Loucy (cell line): ENCODE measurements at regions not wholly inside any gene's neighbourhood (a gene's known extent, or its start where the extent isn't known, plus 50 kb on each side); places are given as distances from the start of the nearest gene placed in this dataset.

ENCODE experiments used
- H2AFZ ChIP-seq: fragments of 200-600 bp; sonication (generic); 2 replicates; pipeline ENCODE4 v1.6.0; 2016; ENCODE audit warnings: antibody characterized with exemption, mild to moderate bottlenecking, low read length, moderate library complexity
- H3F3A ChIP-seq: fragments of 200-600 bp; 2 replicates; pipeline ENCODE4 v1.6.0; 2016; ENCODE audit warnings: antibody characterized with exemption, low read depth, mild to moderate bottlenecking
- H3K27me3 ChIP-seq: fragments of 200-600 bp; sonication (generic); 2 replicates; pipeline ENCODE4 v1.6.1; 2014; ENCODE audit warnings: low read length, mild to moderate bottlenecking; ENCODE audit not compliant: insufficient read depth, poor library complexity, severe bottlenecking
- H3K36me3 ChIP-seq: fragments of 200-600 bp; sonication (generic); 2 replicates; pipeline ENCODE4 v1.6.1; 2016; ENCODE audit warnings: low read length; ENCODE audit not compliant: insufficient read depth
- H3K4me1 ChIP-seq: fragments of 200-600 bp; sonication (generic); 2 replicates; pipeline ENCODE4 v1.5.1; 2014; ENCODE audit warnings: low read length, mild to moderate bottlenecking; ENCODE audit not compliant: insufficient read depth, poor library complexity, severe bottlenecking
- H3K4me2 ChIP-seq: fragments of 200-600 bp; sonication (generic); 2 replicates; pipeline ENCODE4 v1.6.0; 2014; ENCODE audit warnings: antibody characterized with exemption, low read length, low read depth, mild to moderate bottlenecking; ENCODE audit not compliant: poor library complexity, severe bottlenecking
- H3K4me3 ChIP-seq: fragments of 200-600 bp; sonication (generic); 2 replicates; pipeline ENCODE4 v1.5.1; 2014; ENCODE audit warnings: low read length, mild to moderate bottlenecking, mixed read lengths; ENCODE audit not compliant: poor library complexity, severe bottlenecking
- H3K79me2 ChIP-seq: fragments of 200-600 bp; sonication (generic); 2 replicates; pipeline ENCODE4 v1.6.1; 2014; ENCODE audit warnings: low read length; ENCODE audit not compliant: insufficient read depth
- H3K9ac ChIP-seq: fragments of 200-600 bp; sonication (generic); 2 replicates; pipeline ENCODE4 v1.6.0; 2014; ENCODE audit warnings: mild to moderate bottlenecking, low read depth, low read length, moderate library complexity; ENCODE audit not compliant: poor library complexity, severe bottlenecking
- H3K9me2 ChIP-seq: fragments of 200-600 bp; sonication (generic); replicated peaks from 2 replicates; pipeline ENCODE4 v1.6.1; 2016; ENCODE audit warnings: low read depth, low read length, mixed read lengths
- H3K9me3 ChIP-seq: fragments of 200-600 bp; sonication (generic); 2 replicates; pipeline ENCODE4 v1.6.1; 2014; ENCODE audit warnings: mild to moderate bottlenecking, antibody characterized with exemption, low read length, low read depth; ENCODE audit not compliant: insufficient read depth
- H4K20me1 ChIP-seq: fragments of 200-600 bp; sonication (generic); 2 replicates; pipeline ENCODE4 v1.6.0; 2014; ENCODE audit warnings: antibody characterized with exemption, low read length, mild to moderate bottlenecking; ENCODE audit not compliant: insufficient read depth, poor library complexity, severe bottlenecking
- CTCF ChIP-seq: fragments of 200-600 bp; sonication (generic); conservative IDR thresholded peaks from 2 replicates; pipeline ENCODE4 v1.5.1; 2014; ENCODE audit warnings: mild to moderate bottlenecking, antibody characterized with exemption, low read length
- EZH2phosphoT487 ChIP-seq: fragments of 200-600 bp; IDR thresholded peaks from 2 replicates; pipeline ENCODE4 v1.6.1; 2018; ENCODE audit warnings: antibody characterized with exemption, mild to moderate bottlenecking, moderate library complexity, borderline replicate concordance

- no peak for TF ChIP-seq EZH2phosphoT487
- TF ChIP-seq CTCF, result no peak
- H3K9me2 ChIP-seq, result no peaks in the 10 kb centered on the region
- H3K79me2 ChIP-seq, result no peaks in the 10 kb centered on the region
- H4K20me1 ChIP-seq, result no peaks in the 10 kb centered on the region
- no peaks in the 10 kb centered on the region for H3K4me1 ChIP-seq
- no peaks in the 10 kb centered on the region for H3K36me3 ChIP-seq
- no peak overlapping the region for H3K4me3 ChIP-seq
- H3F3A ChIP-seq, result no peaks in the 10 kb centered on the region
- H3K9ac ChIP-seq, result no peak overlapping the region
- no peak overlapping the region for H3K4me2 ChIP-seq
- H3K27me3 ChIP-seq, result no peaks in the 10 kb centered on the region
- no peak overlapping the region for H2AFZ ChIP-seq
- H3K9me3 ChIP-seq, result no peaks in the 10 kb centered on the region
Observed at GRCh38 chr5:72691751-72692150, 124.7 kb upstream of the TNPO1 start.

- H3K4me2 ChIP-seq, result no peak overlapping the region
- H3K79me2 ChIP-seq, result no peaks in the 10 kb centered on the region
- no peak for TF ChIP-seq EZH2phosphoT487
- TF ChIP-seq CTCF, result no peak
- H4K20me1 ChIP-seq, result no peaks in the 10 kb centered on the region
- no peaks in the 10 kb centered on the region for H3K9me3 ChIP-seq
- H3F3A ChIP-seq, result no peaks in the 10 kb centered on the region
- no peak overlapping the region for H3K9ac ChIP-seq
- H2AFZ ChIP-seq, result no peak overlapping the region
- no peaks in the 10 kb centered on the region for H3K4me1 ChIP-seq
- H3K9me2 ChIP-seq, result no peaks in the 10 kb centered on the region
- H3K27me3 ChIP-seq, result no peaks in the 10 kb centered on the region
- H3K36me3 ChIP-seq, result no peaks in the 10 kb centered on the region
- H3K4me3 ChIP-seq, result no peak overlapping the region
Observed at GRCh38 chr5:72688916-72689315, 127.5 kb upstream of the TNPO1 start.

GRCh38 chr5:72687288-72687687 is 129.2 kb upstream of the TNPO1 start:
- Histone ChIP-seq H3K9me2 (no peaks in the 10 kb centered on the region), H3K36me3 (no peaks in the 10 kb centered on the region), H4K20me1 (no peaks in the 10 kb centered on the region), H3K79me2 (no peaks in the 10 kb centered on the region), H3K9ac (no peak overlapping the region), H3K27me3 (no peaks in the 10 kb centered on the region), H3K4me3 (no peak overlapping the region), H3K4me2 (no peak overlapping the region), H3K4me1 (no peaks in the 10 kb centered on the region), H3F3A (no peaks in the 10 kb centered on the region), H3K9me3 (no peaks in the 10 kb centered on the region), H2AFZ (no peak overlapping the region)
- TF ChIP-seq CTCF, result no peak
- no peak for TF ChIP-seq EZH2phosphoT487
